Astrocyte (in vitro differentiated cells and primary cell): ENCODE measurements at regions not wholly inside any gene's neighbourhood (a gene's known extent, or its start where the extent isn't known, plus 50 kb on each side); places are given as distances from the start of the nearest gene placed in this dataset.

Source experiments
- DNase-seq: peaks from one replicate; pipeline ENCODE4 v3.0.0-alpha.2; 2010; ENCODE audit warnings: low read depth
- FAIRE-seq: peaks from 2 replicates; lab custom pipeline; 2011; peaks lifted over from hg19 to GRCh38; lab: Jason Lieb, UNC
- H2AFZ ChIP-seq: 2 replicates; pipeline ENCODE4 v1.6.0; 2012; ENCODE audit warnings: low read depth, low read length, inconsistent platforms
- H3K27ac ChIP-seq: 2 replicates; pipeline ENCODE4 v1.5.1; 2011; ENCODE audit warnings: low read depth, low read length, inconsistent platforms
- H3K27me3 ChIP-seq: 2 replicates; pipeline ENCODE4 v1.6.0; 2011; ENCODE audit warnings: low read length, inconsistent platforms; ENCODE audit not compliant: insufficient read depth
- H3K36me3 ChIP-seq: 2 replicates; pipeline ENCODE4 v1.5.1; 2011; ENCODE audit warnings: low read length, inconsistent platforms; ENCODE audit not compliant: insufficient read depth
- H3K4me1 ChIP-seq: 2 replicates; pipeline ENCODE4 v1.5.1; 2011; ENCODE audit warnings: low read length, inconsistent platforms; ENCODE audit not compliant: insufficient read depth
- H3K4me2 ChIP-seq: 2 replicates; pipeline ENCODE4 v1.6.0; 2012; ENCODE audit warnings: low read length, inconsistent platforms
- H3K4me3 ChIP-seq: 2 replicates; pipeline ENCODE4 v1.5.1; 2011; ENCODE audit warnings: low read depth, mild to moderate bottlenecking, low read length, inconsistent platforms; ENCODE audit not compliant: insufficient read depth
- H3K79me2 ChIP-seq: 2 replicates; pipeline ENCODE4 v1.6.0; 2012; ENCODE audit warnings: mild to moderate bottlenecking, low read length, inconsistent platforms; ENCODE audit not compliant: insufficient read depth
- H3K9ac ChIP-seq: 2 replicates; pipeline ENCODE4 v1.6.0; 2012; ENCODE audit warnings: mild to moderate bottlenecking, low read length, inconsistent platforms
- H3K9me3 ChIP-seq: 2 replicates; pipeline ENCODE4 v1.5.1; 2012; ENCODE audit warnings: low read depth, mild to moderate bottlenecking, low read length, inconsistent platforms; ENCODE audit not compliant: insufficient read depth
- H4K20me1 ChIP-seq: 2 replicates; pipeline ENCODE4 v1.6.0; 2012; ENCODE audit warnings: low read length, inconsistent platforms; ENCODE audit not compliant: insufficient read depth
- H3K27ac Mint-ChIP-seq: one replicate; pipeline ENCODE4 v1.8.0; 2021; ENCODE audit warnings: mild to moderate bottlenecking, mixed read lengths; ENCODE audit not compliant: unreplicated experiment
- H3K27me3 Mint-ChIP-seq: one replicate; pipeline ENCODE4 v1.8.0; 2021; ENCODE audit warnings: low read depth, mixed read lengths; ENCODE audit not compliant: unreplicated experiment
- H3K36me3 Mint-ChIP-seq: one replicate; pipeline ENCODE4 v1.8.0; 2021; ENCODE audit warnings: low read depth, mixed read lengths; ENCODE audit not compliant: unreplicated experiment
- H3K4me1 Mint-ChIP-seq: one replicate; pipeline ENCODE4 v1.8.0; 2021; ENCODE audit warnings: low read depth, mixed read lengths; ENCODE audit not compliant: unreplicated experiment
- H3K4me3 Mint-ChIP-seq: one replicate; pipeline ENCODE4 v1.8.0; 2021; ENCODE audit warnings: mild to moderate bottlenecking, moderate library complexity, mixed read lengths; ENCODE audit not compliant: unreplicated experiment
- H3K9me3 Mint-ChIP-seq: one replicate; pipeline ENCODE4 v1.8.0; 2021; ENCODE audit warnings: mild to moderate bottlenecking, mixed read lengths; ENCODE audit not compliant: unreplicated experiment
- EZH2 ChIP-seq: IDR thresholded peaks from 2 replicates; pipeline ENCODE4 v1.6.1; 2012; ENCODE audit warnings: mild to moderate bottlenecking, low read length, inconsistent platforms; ENCODE audit not compliant: insufficient read depth
- TF ChIP-seq, protein P1 (sequence below): IDR thresholded peaks from 2 replicates; pipeline ENCODE4 v1.5.1; 2011; ENCODE audit warnings: low read depth, mild to moderate bottlenecking, inconsistent platforms, low read length, moderate library complexity; ENCODE audit not compliant: insufficient read depth

- H3K27me3 ChIP-seq, result no peaks in the 10 kb centered on the region
- no peaks in the 10 kb centered on the region for H3K27me3 Mint-ChIP-seq
- H3K27ac Mint-ChIP-seq, result no peak overlapping the region
- no peak overlapping the region for H3K4me3 Mint-ChIP-seq
- TF ChIP-seq EZH2, result no peak
- TF ChIP-seq, protein P1, sequence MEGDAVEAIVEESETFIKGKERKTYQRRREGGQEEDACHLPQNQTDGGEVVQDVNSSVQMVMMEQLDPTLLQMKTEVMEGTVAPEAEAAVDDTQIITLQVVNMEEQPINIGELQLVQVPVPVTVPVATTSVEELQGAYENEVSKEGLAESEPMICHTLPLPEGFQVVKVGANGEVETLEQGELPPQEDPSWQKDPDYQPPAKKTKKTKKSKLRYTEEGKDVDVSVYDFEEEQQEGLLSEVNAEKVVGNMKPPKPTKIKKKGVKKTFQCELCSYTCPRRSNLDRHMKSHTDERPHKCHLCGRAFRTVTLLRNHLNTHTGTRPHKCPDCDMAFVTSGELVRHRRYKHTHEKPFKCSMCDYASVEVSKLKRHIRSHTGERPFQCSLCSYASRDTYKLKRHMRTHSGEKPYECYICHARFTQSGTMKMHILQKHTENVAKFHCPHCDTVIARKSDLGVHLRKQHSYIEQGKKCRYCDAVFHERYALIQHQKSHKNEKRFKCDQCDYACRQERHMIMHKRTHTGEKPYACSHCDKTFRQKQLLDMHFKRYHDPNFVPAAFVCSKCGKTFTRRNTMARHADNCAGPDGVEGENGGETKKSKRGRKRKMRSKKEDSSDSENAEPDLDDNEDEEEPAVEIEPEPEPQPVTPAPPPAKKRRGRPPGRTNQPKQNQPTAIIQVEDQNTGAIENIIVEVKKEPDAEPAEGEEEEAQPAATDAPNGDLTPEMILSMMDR, result no peak
- H4K20me1 ChIP-seq, result no peaks in the 10 kb centered on the region
- H2AFZ ChIP-seq, result no peak overlapping the region
- H3K9me3 Mint-ChIP-seq, result peaks cover 5% of the 10 kb centered on the region
- no peaks in the 10 kb centered on the region for H3K36me3 ChIP-seq
- no peaks in the 10 kb centered on the region for H3K79me2 ChIP-seq
- DNase-seq (no peak), FAIRE-seq (no peak)
- H3K9me3 ChIP-seq, result no peaks in the 10 kb centered on the region
- H3K27ac ChIP-seq, result no peak overlapping the region
- no peaks in the 10 kb centered on the region for H3K36me3 Mint-ChIP-seq
- H3K4me1 Mint-ChIP-seq, result no peaks in the 10 kb centered on the region
- no peak overlapping the region for H3K4me2 ChIP-seq
- H3K9ac ChIP-seq, result no peak overlapping the region
- H3K4me3 ChIP-seq, result no peak overlapping the region
- H3K4me1 ChIP-seq, result no peaks in the 10 kb centered on the region
These were observed 254.4 kb upstream of the PTPRD start for GRCh38 chr9:10867194-10867593.

DNA sequence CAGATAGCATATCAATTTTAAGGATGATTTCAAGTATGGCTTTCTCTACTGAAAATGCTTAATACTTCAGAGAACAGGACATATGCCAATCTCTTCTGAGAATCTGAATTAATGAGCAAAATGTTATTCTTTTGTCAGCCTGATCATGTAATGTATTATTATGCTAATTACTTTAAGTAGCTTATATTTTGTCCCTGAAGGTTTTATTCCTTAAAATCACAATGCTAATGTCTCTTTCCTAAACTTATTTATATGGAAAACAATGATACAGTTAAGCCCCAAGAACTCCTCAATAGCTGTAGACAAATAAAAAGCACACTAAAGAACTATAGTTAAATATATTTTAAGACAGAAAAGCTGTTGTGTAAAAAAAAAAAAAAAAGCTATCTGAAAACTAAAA is 256.9 kb upstream of the PTPRD start:
- H3K36me3 ChIP-seq, result no peaks in the 10 kb centered on the region
- Mint-ChIP-seq H3K4me3 (no peak overlapping the region), H3K27me3 (no peaks in the 10 kb centered on the region), H3K27ac (no peak overlapping the region), H3K9me3 (peaks cover 12% of the 10 kb centered on the region), H3K4me1 (no peaks in the 10 kb centered on the region), H3K36me3 (no peaks in the 10 kb centered on the region)
- H3K79me2 ChIP-seq, result no peaks in the 10 kb centered on the region
- no peaks in the 10 kb centered on the region for H3K9me3 ChIP-seq
- no peak overlapping the region for H3K4me3 ChIP-seq
- no peaks in the 10 kb centered on the region for H3K4me1 ChIP-seq
- TF ChIP-seq EZH2, result no peak
- TF ChIP-seq, protein P1, result no peak
- H3K4me2 ChIP-seq, result no peak overlapping the region
- H3K9ac ChIP-seq, result no peak overlapping the region
- FAIRE-seq (no peak), DNase-seq (no peak)
- H3K27ac ChIP-seq, result no peak overlapping the region
- H4K20me1 ChIP-seq, result no peaks in the 10 kb centered on the region
- no peak overlapping the region for H2AFZ ChIP-seq
- no peaks in the 10 kb centered on the region for H3K27me3 ChIP-seq

DNA sequence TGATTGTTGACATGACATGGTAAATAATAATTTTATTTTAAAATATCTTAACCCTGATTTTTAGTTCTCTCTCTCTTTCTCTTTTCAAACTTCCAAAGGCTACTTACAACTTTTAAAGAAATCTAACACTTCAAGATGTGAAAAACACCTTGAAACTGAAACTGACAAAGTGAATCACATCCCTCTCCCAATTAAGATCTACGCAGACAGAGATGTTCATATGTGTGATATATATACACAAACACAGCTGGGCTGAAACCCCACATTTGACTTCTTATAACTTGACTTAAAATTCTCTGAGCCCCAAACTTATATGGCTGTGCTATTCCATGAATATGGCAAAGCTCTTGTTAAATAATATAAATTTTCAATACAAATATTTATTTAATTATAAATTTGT is 261.2 kb upstream of the PTPRD start:
- Mint-ChIP-seq H3K27me3 (no peaks in the 10 kb centered on the region), H3K4me3 (no peak overlapping the region), H3K9me3 (peaks cover 12% of the 10 kb centered on the region), H3K27ac (no peak overlapping the region), H3K36me3 (no peaks in the 10 kb centered on the region), H3K4me1 (peaks cover 10% of the 10 kb centered on the region)
- Histone ChIP-seq H3K27ac (no peak overlapping the region), H3K36me3 (no peaks in the 10 kb centered on the region), H2AFZ (no peak overlapping the region), H4K20me1 (no peaks in the 10 kb centered on the region), H3K79me2 (no peaks in the 10 kb centered on the region), H3K4me3 (no peak overlapping the region), H3K4me2 (no peak overlapping the region), H3K4me1 (no peaks in the 10 kb centered on the region), H3K9me3 (no peaks in the 10 kb centered on the region), H3K9ac (no peak overlapping the region), H3K27me3 (no peaks in the 10 kb centered on the region)
- DNase-seq (no peak), FAIRE-seq (no peak)
- TF ChIP-seq, protein P1, result no peak
- TF ChIP-seq EZH2, result no peak
